CD4-positive, alpha-beta T cell treated with Interleukin-6 at 100 ng/mL for 8 hours (primary cell): ENCODE measurements at regions not wholly inside any gene's neighbourhood (a gene's known extent, or its start where the extent isn't known, plus 50 kb on each side); places are given as distances from the start of the nearest gene placed in this dataset.

ENCODE experiments used
- DNase-seq: peaks from one replicate; pipeline ENCODE4 v3.0.0-alpha.2; 2020; ENCODE audit warnings: mixed read lengths, low spot score

DNA sequence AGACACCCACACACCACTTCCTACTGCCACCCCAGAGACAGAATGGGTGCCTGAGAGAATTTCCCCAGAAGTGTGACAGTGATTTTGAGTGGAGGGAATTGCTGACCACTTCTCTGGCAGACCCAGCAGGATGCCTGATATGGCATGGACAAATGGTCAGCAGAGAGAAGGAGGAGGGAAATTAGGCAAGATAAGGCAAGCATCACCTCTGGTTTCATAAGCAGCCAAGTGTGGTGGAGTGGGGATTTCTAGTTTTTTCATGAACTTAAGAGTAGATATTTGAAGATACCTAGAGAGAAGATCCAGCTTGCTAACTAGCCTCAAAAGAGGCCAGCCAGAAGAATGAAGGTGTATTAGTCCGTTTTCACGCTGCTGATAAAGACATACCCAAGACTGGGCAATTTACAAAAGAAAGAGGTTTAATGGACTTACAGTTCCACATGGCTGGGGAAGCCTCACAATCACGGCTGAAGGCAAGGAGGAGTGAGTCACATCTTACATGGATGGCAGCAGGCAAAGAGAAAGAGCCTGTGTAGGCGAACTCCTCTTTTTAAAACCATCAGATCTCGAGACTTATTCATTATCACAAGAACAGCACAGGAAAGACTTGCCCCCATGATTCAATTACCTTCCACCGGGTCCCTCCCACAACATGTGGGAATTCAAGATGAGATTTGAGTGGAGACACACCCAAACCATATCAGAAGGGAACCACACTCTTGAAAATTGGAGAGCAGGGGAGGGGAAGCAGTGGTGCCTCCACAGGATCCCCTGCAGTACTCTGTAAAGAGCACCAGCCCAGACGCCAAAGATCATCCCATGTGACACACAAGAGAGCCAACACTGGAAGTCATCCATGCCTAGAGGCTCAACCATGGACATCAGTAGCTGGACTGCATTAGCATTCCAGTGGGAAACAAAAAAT, 64.2 kb downstream of the RBM43 start:
- DNase-seq, result no peak

GRCh38 chr2:151193576-151193975, 68.1 kb downstream of the RBM43 start:
- DNase-seq, result no peak

GRCh38 chr2:151192681-151193080, 69.0 kb downstream of the RBM43 start:
- no peak for DNase-seq

GRCh38 chr2:151191001-151191400, 70.7 kb downstream of the RBM43 start:
- DNase-seq, result no peak

DNA sequence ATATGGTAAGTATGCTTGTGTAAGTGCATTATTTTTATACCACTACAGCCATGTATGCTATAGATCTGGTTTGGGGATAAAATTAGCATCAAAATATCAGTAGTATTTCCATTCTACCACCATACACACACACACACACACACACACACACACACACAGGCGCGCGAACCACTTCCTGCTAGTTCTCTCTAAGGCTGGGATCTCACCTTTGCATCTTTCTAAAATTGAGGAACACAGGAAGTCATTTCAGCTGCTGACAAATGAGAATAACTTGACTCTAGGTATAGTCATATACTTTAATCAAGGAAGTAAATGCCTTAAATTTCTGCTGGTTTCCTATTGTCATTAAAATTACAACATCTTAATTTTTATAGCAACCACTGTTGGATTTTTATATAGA, 72.5 kb downstream of the RBM43 start:
- peak; percentile 30 for DNase-seq

DNA sequence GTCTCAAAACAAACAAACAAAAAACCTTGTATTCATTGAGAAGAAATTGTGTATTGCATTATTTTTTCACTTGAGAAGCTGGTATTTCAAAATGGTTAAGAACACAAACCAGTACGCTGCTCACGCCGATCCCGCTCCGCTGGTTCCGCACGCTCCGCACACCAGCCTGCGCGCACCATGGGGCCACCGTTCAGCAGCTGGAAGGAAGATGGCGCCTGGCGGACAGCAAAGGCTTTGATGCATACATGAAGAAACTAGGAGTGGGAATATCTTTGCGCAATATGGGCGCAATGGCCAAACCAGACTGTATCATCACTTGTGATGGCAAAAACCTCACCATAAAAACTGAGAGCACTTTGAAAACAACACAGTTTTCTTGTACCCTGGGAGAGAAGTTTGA, 75.7 kb downstream of the RBM43 start:
- no peak for DNase-seq

DNA sequence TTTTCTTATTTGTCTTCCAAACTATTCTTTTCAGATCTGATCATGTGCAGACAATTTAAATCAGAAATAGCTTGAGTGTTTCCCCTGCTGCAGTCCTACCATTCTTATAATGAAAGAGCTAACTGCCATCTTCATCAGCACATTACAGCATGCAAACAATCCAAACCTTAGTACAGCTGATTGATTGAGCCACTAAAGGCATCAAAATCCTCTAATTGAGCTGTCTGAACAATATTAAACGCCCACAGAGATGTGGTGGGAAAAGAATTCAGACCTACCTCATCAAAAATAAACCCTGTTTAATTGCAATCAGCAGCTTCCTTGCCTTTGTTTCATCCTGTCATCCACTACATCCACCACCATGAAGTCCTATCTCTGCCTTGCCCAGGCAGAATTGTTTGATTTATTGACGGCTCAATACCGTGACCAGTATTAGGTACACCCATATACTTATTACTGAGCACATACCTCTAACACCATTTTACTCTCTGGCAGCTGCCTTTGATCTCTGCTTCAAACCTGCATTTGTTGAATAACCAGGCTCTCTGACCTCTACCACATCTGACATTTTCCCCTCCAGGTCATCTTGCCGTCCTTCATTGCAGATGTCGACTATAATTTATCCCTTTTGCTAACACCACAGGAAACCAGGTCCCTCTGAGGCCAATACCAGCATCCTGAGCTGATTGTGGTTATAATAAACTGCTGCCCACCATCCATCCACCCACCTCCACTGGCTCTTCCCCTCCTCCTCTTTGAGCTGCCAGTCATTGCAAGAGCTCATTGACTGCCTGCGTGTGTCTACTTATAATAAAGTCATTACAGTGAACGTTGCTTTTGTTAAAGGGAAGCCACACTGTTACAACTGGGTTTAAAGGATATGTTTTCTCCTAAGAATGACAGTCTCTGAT, 78.5 kb downstream of the RBM43 start:
- DNase-seq, result no peak

GRCh38 chr2:151182396-151182795, 79.3 kb downstream of the RBM43 start:
- no peak for DNase-seq

- no peak for DNase-seq
Observed at GRCh38 chr2:151181524-151181923, 80.1 kb downstream of the RBM43 start.

DNA sequence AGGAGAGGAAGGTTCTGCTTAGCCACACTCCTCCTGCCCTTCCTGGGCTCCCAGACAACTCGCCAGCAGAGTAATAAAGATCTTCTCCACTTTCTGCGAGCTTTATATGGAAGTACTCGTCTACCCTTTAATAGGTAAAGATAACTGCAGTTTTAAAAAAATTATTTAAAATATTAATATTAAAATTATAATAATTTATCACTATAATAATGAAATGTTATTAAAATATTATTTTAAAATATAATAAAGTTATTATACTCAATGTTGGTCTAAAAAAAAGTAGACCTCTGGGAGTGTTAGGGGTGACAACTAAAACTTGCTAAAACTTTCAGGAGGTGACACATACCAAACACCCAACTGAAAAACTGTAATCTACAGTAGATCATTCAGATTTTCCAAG, 81.5 kb downstream of the RBM43 start:
- no peak for DNase-seq

DNA sequence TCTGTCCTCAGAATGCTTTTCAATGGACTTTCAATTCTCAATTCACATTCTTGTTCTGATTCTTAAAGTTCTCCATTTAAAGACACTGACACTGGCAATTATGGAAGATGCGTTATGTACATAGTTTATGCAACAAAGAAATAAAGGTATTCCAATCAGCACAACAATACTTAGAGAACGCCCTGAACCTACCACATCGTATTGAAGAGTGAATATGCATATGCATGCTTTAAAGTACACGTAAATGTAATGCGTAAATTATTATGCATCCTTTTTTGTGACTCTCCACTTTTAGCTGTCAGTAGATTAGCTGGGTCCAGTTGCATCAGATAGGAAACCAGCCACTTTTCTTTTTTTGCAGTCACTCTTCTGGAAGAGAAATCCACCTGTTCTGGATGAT, 83.5 kb downstream of the RBM43 start:
- no peak for DNase-seq

DNA sequence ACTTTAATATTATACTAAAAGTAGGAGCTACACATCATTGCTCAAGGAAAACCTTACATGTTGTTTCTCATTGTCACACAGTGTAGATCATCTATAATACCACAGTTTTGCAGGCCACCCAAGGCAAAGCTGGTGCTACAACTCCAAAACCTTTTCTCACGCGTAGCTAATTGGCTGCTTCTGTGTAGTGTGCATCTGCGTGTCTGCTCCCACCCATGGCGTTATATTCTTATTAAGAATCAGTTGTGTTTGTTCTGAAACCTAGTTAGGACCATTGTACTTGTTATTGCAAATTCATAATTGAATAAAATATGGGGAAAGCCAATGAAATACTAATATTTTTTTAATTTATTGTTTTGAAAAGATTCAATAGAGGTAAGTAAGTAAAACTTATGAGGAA, 83.9 kb downstream of the RBM43 start:
- no peak for DNase-seq

DNA sequence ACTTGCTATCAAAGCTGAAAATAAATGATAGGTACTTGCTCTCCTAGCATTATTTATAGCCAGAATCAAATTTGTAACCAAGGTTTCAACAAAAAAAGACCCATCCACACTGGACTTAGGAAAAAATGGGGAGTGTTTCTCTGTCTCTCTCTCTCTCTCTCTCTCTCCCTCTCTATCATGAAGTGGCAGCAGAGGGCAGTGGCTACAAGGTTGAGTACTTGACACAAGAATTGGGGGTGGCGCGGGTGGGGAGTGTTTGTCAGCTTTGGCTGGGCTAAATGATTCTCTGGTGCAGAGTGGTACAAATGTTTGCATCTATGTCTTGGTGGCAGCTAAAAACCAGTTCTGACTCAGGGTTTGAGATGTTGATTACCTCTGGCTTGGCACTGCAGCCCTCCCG, 85.0 kb downstream of the RBM43 start:
- no peak for DNase-seq

GRCh38 chr2:151175864-151176263, 85.8 kb downstream of the RBM43 start:
- no peak for DNase-seq

DNA sequence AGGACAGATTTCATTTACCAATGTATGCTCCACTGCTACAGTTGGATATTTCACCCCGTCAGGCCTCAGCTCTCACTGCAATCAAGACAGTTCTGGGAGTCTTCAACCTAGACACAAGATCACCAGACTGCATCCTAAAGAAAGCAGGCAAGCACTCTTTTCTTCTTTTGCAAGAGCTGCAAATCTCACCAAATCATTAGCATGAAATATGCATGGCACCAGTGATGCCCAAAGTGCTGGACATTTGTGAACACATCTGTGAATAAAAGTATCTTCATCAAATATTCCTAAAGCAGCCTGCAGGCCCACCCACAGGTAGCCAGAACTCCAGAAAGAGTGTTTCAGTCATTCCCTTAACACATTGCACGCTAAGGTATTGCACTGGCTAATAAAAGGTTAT, 87.5 kb downstream of the RBM43 start:
- no peak for DNase-seq

GRCh38 chr2:151171186-151171585, 90.5 kb downstream of the RBM43 start:
- no peak for DNase-seq

DNA sequence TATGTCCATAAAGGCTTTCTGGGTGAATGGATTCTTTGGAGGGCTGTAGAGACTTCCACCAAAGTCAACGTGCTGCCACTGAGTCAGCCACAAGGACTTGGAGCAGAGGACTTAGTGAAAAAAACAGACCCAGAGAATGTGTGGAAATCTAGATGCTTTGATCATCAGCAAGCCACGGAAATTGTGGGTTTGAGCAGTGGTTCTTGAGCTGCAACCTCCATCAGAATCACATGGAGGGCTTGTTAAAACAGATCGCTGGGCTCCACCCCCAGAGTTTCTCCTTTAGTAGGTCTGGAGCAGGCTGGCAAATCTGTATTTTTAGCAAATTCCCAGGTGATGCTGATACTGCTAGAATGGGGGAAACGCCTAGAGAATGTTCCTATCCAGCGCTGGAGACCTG, 95.3 kb downstream of the RBM43 start:
- no peak for DNase-seq

- DNase-seq, result no peak
Observed at GRCh38 chr2:151165105-151165684, 96.5 kb downstream of the RBM43 start.

DNA sequence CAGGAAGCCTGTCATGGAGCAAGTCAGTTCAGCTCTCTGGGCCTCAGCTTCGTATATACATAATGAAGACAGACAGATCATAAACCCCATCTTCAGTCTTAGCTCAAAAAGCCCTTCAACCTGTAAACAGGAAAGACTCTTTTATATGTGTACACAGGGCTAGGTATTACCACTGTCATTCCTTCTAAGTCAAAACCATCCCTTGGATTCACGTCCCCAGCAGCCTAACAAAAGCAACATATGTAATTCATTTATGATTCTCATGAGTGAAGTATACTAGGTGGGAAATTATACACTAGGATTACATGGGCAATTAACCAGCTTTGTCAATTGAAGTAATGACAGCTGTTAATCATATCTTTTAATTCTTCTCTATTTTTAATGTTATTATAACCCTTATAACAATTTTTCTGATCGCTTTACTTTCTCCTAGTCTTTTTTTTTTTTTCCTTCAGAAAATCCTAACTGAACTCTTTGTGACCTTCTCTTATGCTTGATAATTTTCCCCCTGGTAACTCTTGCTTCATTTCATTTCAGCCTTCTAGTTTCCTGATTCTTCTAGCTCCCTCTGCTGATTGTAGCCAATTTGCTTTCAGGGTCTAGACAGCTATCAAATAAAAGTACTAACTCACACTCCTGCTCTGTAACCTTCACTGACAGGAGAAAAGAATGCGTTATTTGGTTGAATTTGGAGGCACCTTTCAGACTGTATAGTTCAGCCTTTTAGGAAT, 99.7 kb downstream of the RBM43 start:
- DNase-seq, result no peak

DNA sequence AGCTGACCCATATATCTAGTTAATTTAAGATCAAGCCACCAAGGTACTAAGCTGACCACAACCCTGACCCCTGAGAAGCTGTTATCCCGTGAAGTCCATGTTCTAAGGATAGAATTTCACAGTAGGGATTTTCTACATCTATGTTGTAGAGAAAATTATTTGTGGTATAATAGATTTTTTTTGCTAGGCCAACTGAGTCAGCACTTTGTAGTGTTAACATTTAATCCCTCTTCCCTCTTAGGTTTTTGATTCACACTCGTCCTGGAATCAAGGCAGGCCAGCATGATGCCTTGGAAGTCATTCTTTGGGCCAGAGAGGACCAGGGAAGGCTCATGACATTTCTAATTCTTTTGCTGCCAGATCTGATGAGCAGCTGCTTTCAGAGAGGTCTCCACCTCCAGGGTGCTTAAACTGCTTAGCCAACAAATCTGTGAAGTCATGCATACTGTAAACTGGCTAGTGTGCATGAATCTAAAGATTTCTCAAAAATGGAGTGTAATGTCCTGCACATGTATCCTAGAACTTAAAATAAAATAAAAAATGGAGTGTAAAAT, 102.5 kb downstream of the RBM43 start:
- DNase-seq, result no peak

DNA sequence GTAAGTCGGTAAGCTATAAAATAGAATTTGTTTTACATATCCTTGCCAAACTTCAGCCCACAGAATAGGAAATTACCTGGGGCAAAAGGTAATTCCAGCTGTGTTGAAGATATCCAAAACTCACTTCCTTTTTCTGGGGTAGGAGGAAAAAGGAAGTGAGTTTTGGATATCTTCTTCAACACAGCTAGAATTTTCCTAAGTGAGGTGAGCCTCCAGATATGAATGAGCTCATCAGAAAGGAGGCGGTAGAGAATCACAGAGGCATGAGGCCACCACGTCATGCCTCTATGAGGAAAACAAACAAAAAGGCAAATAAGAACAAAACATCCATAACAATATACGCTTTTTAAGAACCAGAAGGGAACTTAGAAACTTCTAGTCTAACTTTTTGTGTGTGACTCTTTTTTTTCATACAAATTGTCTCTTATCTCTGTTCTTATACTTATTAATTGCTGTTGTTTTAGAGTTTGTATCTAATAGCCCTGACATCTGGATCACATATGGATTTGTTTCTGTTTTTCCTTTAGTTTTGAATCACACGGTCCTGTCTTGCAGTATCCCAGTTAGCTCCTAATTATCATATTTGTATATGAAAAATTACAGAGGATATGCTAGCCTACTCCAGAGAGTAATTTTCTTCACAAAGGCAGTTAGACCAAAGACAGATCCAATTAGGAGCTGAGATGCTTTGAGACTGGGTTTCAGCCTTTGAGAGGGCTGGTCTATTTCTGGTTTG, 104.5 kb downstream of the RBM43 start:
- DNase-seq, result no peak
